ENCODE measurements at regions not wholly inside any gene's neighbourhood (a gene's known extent, or its start where the extent isn't known, plus 50 kb on each side); places are given as distances from the start of the nearest gene placed in this dataset.
"Not testable (repeated sequence)": the region's sequence is repeated elsewhere in the genome, so short reads cannot be mapped to it uniquely, and the experiment has no call there.

GRCh38 chr21:19122356-19122755, 718.8 kb upstream of the TMPRSS15 start:
- no peak for DNase-seq

- DNase-seq = no peak
Observed at GRCh38 chr21:19123053-19123452, 719.5 kb upstream of the TMPRSS15 start.

- DNase-seq = no peak
Observed at GRCh38 chr21:19123525-19123924, 719.9 kb upstream of the TMPRSS15 start.

- DNase-seq = no peak
Observed at GRCh38 chr21:19124691-19125090, 721.1 kb upstream of the TMPRSS15 start.

GRCh38 chr21:19130379-19131028, 726.9 kb upstream of the TMPRSS15 start:
- DNase-seq = no peak

GRCh38 chr21:19141511-19141910, 737.9 kb upstream of the TMPRSS15 start:
- no peak for DNase-seq

GRCh38 chr21:19145682-19146293, 742.2 kb upstream of the TMPRSS15 start:
- DNase-seq = no peak

- no peak for DNase-seq
Observed at GRCh38 chr21:19148056-19148455, 744.5 kb upstream of the TMPRSS15 start.

- DNase-seq = no peak
Observed at GRCh38 chr21:19171585-19171984, 768.0 kb upstream of the TMPRSS15 start.

- DNase-seq = no peak
Observed at GRCh38 chr21:19181604-19182140, 778.1 kb upstream of the TMPRSS15 start.

- no peak for DNase-seq
Observed at GRCh38 chr21:19197950-19198349, 794.4 kb upstream of the TMPRSS15 start.

GRCh38 chr21:19198801-19199200, 795.2 kb upstream of the TMPRSS15 start:
- DNase-seq = no peak

- DNase-seq = no peak
Observed at GRCh38 chr21:19218163-19218562, 814.6 kb upstream of the TMPRSS15 start.

- DNase-seq = no peak
Observed at GRCh38 chr21:19224090-19224489, 820.5 kb upstream of the TMPRSS15 start.

GRCh38 chr21:19228226-19228625, 824.6 kb upstream of the TMPRSS15 start:
- DNase-seq = no peak

GRCh38 chr21:19233841-19234240, 830.3 kb upstream of the TMPRSS15 start:
- not testable (repeated sequence) for DNase-seq

- DNase-seq = no peak
Observed at GRCh38 chr21:19236209-19236608, 832.6 kb upstream of the TMPRSS15 start.

GRCh38 chr21:19237608-19238007, 834.0 kb upstream of the TMPRSS15 start:
- DNase-seq = no peak

GRCh38 chr21:19239696-19240095, 836.1 kb upstream of the TMPRSS15 start:
- no peak for DNase-seq

- DNase-seq = no peak
Observed at GRCh38 chr21:19244502-19245187, 841.1 kb upstream of the TMPRSS15 start.

GRCh38 chr21:19245188-19245580, 841.6 kb upstream of the TMPRSS15 start:
- DNase-seq = no peak

GRCh38 chr21:19246018-19246417, 842.4 kb upstream of the TMPRSS15 start:
- DNase-seq = no peak

- no peak for DNase-seq
Observed at GRCh38 chr21:19256934-19257660, 853.5 kb upstream of the TMPRSS15 start.
